A549 (cell line): ENCODE measurements at regions not wholly inside any gene's neighbourhood (a gene's known extent, or its start where the extent isn't known, plus 50 kb on each side); places are given as distances from the start of the nearest gene placed in this dataset.

Experiments
- ATAC-seq, 2 experiments: fragments of 200-7000 bp in 1 of 2; fragments of >200 bp in 1 of 2; cut with Nextera tagmentation in 1 of 2; cut with Tn5 transposase in 1 of 2; 3 replicates each; pipeline versions ENCODE4 v1.8.0 to v1.9.1; 2018 to 2020; ENCODE audit warnings: mild to moderate bottlenecking in 1 of 2, moderate library complexity in 1 of 2
- CTCF ChIA-PET: fragments of 300-600 bp; sonication (Branson Sonifier 250); formaldehyde crosslinking; extraction: SDS; loops from one replicate; lab custom pipeline; 2021; ENCODE audit warnings: antibody characterized with exemption, inconsistent platforms; lab: Yijun Ruan, JAX
- POLR2A ChIA-PET: fragments of 350-600 bp; formaldehyde crosslinking; extraction: SDS; loops from one replicate; lab custom pipeline; 2021; ENCODE audit warnings: antibody characterized with exemption, inconsistent platforms; lab: Yijun Ruan, JAX
- DNase-seq, 2 experiments: peaks; one replicate each; pipeline versions ENCODE4 v3.0.0 to v3.0.0-alpha.2; 2011 to 2016; ENCODE audit warnings: low read depth in 1 of 2, low spot score in 1 of 2
- FAIRE-seq: peaks from 2 replicates; lab custom pipeline; 2011; peaks lifted over from hg19 to GRCh38; lab: Jason Lieb, UNC
- H3K27ac ChIP-seq, 2 experiments: fragments of >200 bp; sonication (Bioruptor Twin); formaldehyde crosslinking; 3 replicates each; pipeline ENCODE4 v1.5.1; 2016 to 2017
- H3K4me1 ChIP-seq: fragments of >200 bp; sonication (Bioruptor Twin); formaldehyde crosslinking; 3 replicates; pipeline ENCODE4 v1.6.1; 2016
- H3K4me2 ChIP-seq: fragments of >200 bp; sonication (Bioruptor Twin); formaldehyde crosslinking; 3 replicates; pipeline ENCODE4 v1.6.1; 2016
- H3K4me3 ChIP-seq: fragments of >200 bp; sonication (Bioruptor Twin); formaldehyde crosslinking; 3 replicates; pipeline ENCODE4 v1.5.1; 2016
- H3K9me3 ChIP-seq: fragments of >200 bp; sonication (Bioruptor Twin); formaldehyde crosslinking; 3 replicates; pipeline ENCODE4 v1.6.1; 2016
- CBX2 ChIP-seq: fragments of 200-600 bp; sonication (generic); IDR thresholded peaks from 2 replicates; pipeline ENCODE4 v1.6.1; 2016; ENCODE audit warnings: low read depth, mild to moderate bottlenecking, borderline replicate concordance
- CEBPB ChIP-seq, 2 experiments: fragments of >200 bp in 1 of 2; sonication (Bioruptor Twin) in 1 of 2; formaldehyde crosslinking in 1 of 2; IDR thresholded peaks; 2 replicates each; pipeline ENCODE4 v1.6.1; 2012 to 2016
- EHMT2 ChIP-seq: fragments of 200-600 bp; sonication (generic); IDR thresholded peaks from 2 replicates; pipeline ENCODE4 v1.6.1; 2016; ENCODE audit warnings: antibody characterized with exemption, low read depth, mild to moderate bottlenecking, moderate library complexity
- ELK1 ChIP-seq: fragments of 150-350 bp; IDR thresholded peaks from 2 replicates; pipeline ENCODE4 v1.6.1; 2014; ENCODE audit warnings: low read depth, mild to moderate bottlenecking, low read length
- EP300 ChIP-seq, 2 experiments: fragments of >200 bp; sonication (Bioruptor Twin); formaldehyde crosslinking; IDR thresholded peaks; 2 replicates in 1 of 2; 3 replicates in 1 of 2; pipeline ENCODE4 v1.6.1; 2016 to 2017
- FOSL2 ChIP-seq, 2 experiments: fragments of 450-650 bp in 1 of 2; fragments of >200 bp in 1 of 2; sonication (Bioruptor Twin) in 1 of 2; formaldehyde crosslinking; IDR thresholded peaks; 2 replicates each; pipeline versions ENCODE4 v1.5.0 to v1.6.1; 2016 to 2020; ENCODE audit warnings: mild to moderate bottlenecking in 1 of 2, moderate library complexity in 1 of 2
- GATA3 ChIP-seq: IDR thresholded peaks from 2 replicates; pipeline ENCODE4 v1.6.1; 2012; ENCODE audit warnings: borderline replicate concordance
- HDAC2 ChIP-seq: fragments of 200-600 bp; sonication (generic); IDR thresholded peaks from 2 replicates; pipeline ENCODE4 v1.6.1; 2016
- HES2 ChIP-seq: fragments of >200 bp; sonication (Bioruptor Twin); formaldehyde crosslinking; IDR thresholded peaks from 2 replicates; pipeline ENCODE4 v1.6.1; 2016
- HOXA7 ChIP-seq: fragments of 250-450 bp; sonication (Bioruptor Pico); IDR thresholded peaks from 2 replicates; pipeline ENCODE4 v1.5.0; 2020; ENCODE audit warnings: mild to moderate bottlenecking, moderate library complexity
- HOXB13 ChIP-seq: fragments of 250-450 bp; sonication (Bioruptor Pico); IDR thresholded peaks from 2 replicates; pipeline ENCODE4 v1.5.0; 2020; ENCODE audit warnings: low read depth, mild to moderate bottlenecking, moderate library complexity
- KDM1A ChIP-seq: fragments of 200-600 bp; sonication (generic); IDR thresholded peaks from 2 replicates; pipeline ENCODE4 v1.6.1; 2016; ENCODE audit warnings: low read depth, mild to moderate bottlenecking
- KDM5A ChIP-seq: fragments of 200-600 bp; sonication (generic); IDR thresholded peaks from 2 replicates; pipeline ENCODE4 v1.6.1; 2016; ENCODE audit warnings: antibody characterized with exemption, mild to moderate bottlenecking
- MAFK ChIP-seq: fragments of 450-650 bp; IDR thresholded peaks from 2 replicates; pipeline ENCODE4 v1.6.1; 2014; ENCODE audit not compliant: partially characterized antibody
- NFE2L2 ChIP-seq: fragments of 150-350 bp; conservative IDR thresholded peaks from 2 replicates; pipeline ENCODE4 v1.6.1; 2014; ENCODE audit warnings: low read length
- RAD21 ChIP-seq, 2 experiments: fragments of >200 bp in 1 of 2; sonication (Bioruptor Twin) in 1 of 2; formaldehyde crosslinking in 1 of 2; IDR thresholded peaks in 1 of 2; conservative IDR thresholded peaks in 1 of 2; 2 replicates in 1 of 2; 3 replicates in 1 of 2; pipeline ENCODE4 v1.6.1; 2012 to 2018; ENCODE audit warnings: inconsistent platforms in 1 of 2
- RNF2 ChIP-seq: fragments of 200-600 bp; sonication (generic); IDR thresholded peaks from 2 replicates; pipeline ENCODE4 v1.6.1; 2016; ENCODE audit warnings: low read depth, mild to moderate bottlenecking, antibody characterized with exemption, moderate library complexity, borderline replicate concordance
- SMC3 ChIP-seq: fragments of >200 bp; sonication (Bioruptor Twin); formaldehyde crosslinking; IDR thresholded peaks from 3 replicates; pipeline ENCODE4 v1.6.1; 2018; ENCODE audit warnings: inconsistent platforms
- SREBF2 ChIP-seq: fragments of 450-650 bp; IDR thresholded peaks from 2 replicates; pipeline ENCODE4 v1.6.1; 2014; ENCODE audit warnings: mild to moderate bottlenecking, moderate library complexity
- WGBS: methylation state at CpG from one replicate; pipeline ENCODE4 v1.1.6; 2017; ENCODE audit errors: missing lambda C conversion rate; 5-methylcytosine and 5-hydroxymethylcytosine counted together
- TF ChIP-seq, protein P1 (sequence below): fragments of >200 bp; sonication (Bioruptor Twin); formaldehyde crosslinking; IDR thresholded peaks from 3 replicates; pipeline ENCODE4 v1.5.1; 2016
- TF ChIP-seq, protein P2 (sequence below): fragments of 450-650 bp; IDR thresholded peaks from 2 replicates; pipeline ENCODE4 v1.6.1; 2014; ENCODE audit warnings: antibody characterized with exemption

DNA sequence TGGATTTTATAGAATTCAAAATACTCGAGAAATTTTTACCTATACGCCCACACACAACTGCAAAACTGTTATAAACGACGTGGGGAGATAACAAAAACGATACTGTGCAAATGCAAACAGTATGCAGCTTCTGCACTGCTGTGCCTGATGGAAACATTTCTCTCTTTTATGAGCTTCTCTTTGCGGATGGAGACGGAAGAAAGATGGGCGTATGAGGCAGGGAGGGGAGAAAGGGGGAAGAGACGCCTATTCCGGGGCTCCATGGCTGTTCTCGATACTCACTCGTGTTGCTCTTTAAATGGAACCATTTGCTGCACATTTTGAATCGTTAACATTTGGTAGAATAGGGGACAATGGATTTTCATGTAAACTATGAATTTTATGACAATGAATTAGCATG is 69.1 kb upstream of the EXOC2 start:
- Histone ChIP-seq H3K27ac (no peak overlapping the region), H3K4me2 (no peak overlapping the region), H3K4me1 (no peaks in the 10 kb centered on the region), H3K4me3 (no peak overlapping the region), H3K9me3 (no peaks in the 10 kb centered on the region)
- no peak for DNase-seq
- FAIRE-seq = no peak
- ATAC-seq = no peak
- ChIA-PET CTCF (interaction anchor here (0.6 to 1.5 kb wide), 3 partner anchors 12 to 22 kb away, joined by 3 to 5 read pairs (median 4); no protein-coding TSS in a partner anchor), POLR2A (no interaction called here)
- TF ChIP-seq SREBF2 (no peak), NFE2L2 (no peak), HES2 (no peak), HOXA7 (no peak), EHMT2 (no peak), RNF2 (no peak), KDM5A (no peak), CEBPB (IDR thresholded peaks at IDR 0.05) (no peak), FOSL2 (IDR thresholded peaks at IDR 0.05) (no peak), FOSL2 (CRISPR knock-in tag; IDR thresholded peaks at IDR 0.05) (no peak), EP300 (IDR thresholded peaks at IDR 0.05) (no peak), GATA3 (no peak), RAD21 (conservative IDR thresholded peaks at IDR 0.05 in 1 of 2, IDR thresholded peaks at IDR 0.05 in 1 of 2) (no peak)
- TF ChIP-seq, protein P1, sequence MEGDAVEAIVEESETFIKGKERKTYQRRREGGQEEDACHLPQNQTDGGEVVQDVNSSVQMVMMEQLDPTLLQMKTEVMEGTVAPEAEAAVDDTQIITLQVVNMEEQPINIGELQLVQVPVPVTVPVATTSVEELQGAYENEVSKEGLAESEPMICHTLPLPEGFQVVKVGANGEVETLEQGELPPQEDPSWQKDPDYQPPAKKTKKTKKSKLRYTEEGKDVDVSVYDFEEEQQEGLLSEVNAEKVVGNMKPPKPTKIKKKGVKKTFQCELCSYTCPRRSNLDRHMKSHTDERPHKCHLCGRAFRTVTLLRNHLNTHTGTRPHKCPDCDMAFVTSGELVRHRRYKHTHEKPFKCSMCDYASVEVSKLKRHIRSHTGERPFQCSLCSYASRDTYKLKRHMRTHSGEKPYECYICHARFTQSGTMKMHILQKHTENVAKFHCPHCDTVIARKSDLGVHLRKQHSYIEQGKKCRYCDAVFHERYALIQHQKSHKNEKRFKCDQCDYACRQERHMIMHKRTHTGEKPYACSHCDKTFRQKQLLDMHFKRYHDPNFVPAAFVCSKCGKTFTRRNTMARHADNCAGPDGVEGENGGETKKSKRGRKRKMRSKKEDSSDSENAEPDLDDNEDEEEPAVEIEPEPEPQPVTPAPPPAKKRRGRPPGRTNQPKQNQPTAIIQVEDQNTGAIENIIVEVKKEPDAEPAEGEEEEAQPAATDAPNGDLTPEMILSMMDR = no peak
- WGBS = 51% methylated on average over 13 of the region's 13 CpGs

DNA sequence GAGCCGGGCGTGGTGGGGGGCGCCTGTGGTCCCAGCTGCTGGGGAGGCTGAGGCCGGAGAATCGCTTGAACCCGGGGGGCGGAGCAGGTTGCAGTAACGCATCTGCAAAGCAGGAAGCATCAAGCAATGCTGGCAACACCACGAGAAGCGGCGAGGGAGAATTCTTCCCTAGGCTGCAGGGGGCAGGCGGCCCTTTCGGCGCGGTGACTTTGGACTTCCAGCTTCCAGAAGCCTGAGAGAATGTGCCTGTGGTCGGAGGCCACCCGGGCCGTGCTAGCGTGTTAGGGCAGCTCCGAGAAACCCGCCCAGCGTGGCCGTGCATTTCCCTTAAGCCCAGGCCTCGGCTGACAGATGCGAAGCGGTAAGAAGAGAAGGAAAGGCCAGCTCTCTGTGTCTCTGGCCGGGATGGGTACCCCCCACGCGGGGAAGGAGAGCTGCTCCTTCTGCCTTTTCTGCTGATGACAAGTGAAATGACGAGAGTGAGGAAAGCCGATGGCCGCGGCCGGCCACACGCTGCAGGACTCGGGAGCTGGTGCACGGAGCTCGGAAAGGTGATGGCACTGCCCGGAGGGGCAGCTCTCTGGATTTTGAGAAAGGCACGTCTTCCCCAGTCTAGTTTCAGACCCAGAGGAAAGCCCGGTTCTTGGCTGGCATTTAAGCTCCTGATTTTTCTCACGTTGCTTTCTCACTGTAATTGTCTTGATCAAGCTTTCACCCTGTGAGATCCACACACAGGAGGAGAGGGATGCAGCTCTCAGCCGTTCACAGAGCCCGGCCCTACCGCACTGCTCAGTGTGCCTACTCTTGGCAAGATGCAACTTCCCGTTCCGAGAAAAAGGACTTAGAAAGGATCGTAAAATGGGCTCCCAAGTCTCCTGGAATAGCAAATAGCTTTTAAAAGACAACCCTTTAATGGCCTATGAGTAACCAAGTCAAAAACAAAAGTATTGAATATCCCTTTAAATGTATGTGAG is 68.3 kb upstream of the EXOC2 start:
- Histone ChIP-seq H3K27ac (no peak overlapping the region), H3K4me1 (no peaks in the 10 kb centered on the region), H3K4me3 (no peak overlapping the region), H3K4me2 (no peak overlapping the region), H3K9me3 (no peaks in the 10 kb centered on the region)
- no peak for ATAC-seq
- no peak for FAIRE-seq
- ChIA-PET CTCF (interaction anchor here (0.6 to 1.5 kb wide), 5 partner anchors 11 to 39 kb away, joined by 3 to 5 read pairs (median 3); no protein-coding TSS in a partner anchor), POLR2A (no interaction called here)
- TF ChIP-seq RAD21 (conservative IDR thresholded peaks at IDR 0.05 in 1 of 2, IDR thresholded peaks at IDR 0.05 in 1 of 2) (no peak), ELK1 (no peak), SMC3 (no peak), NFE2L2 (no peak), CBX2 (no peak), HOXB13 (CRISPR knock-in tag) (no peak), KDM1A (no peak), HDAC2 (no peak), MAFK (no peak)
- TF ChIP-seq, protein P2, sequence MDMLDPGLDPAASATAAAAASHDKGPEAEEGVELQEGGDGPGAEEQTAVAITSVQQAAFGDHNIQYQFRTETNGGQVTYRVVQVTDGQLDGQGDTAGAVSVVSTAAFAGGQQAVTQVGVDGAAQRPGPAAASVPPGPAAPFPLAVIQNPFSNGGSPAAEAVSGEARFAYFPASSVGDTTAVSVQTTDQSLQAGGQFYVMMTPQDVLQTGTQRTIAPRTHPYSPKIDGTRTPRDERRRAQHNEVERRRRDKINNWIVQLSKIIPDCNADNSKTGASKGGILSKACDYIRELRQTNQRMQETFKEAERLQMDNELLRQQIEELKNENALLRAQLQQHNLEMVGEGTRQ = no peak
- 75% methylated on average over 44 of the region's 48 CpGs for WGBS
- no peak for DNase-seq
